C4-2B (cell line): ENCODE measurements at regions not wholly inside any gene's neighbourhood (a gene's known extent, or its start where the extent isn't known, plus 50 kb on each side); places are given as distances from the start of the nearest gene placed in this dataset.

ENCODE experiments used
- H3K27ac ChIP-seq: fragments of 450-650 bp; 2 replicates; pipeline ENCODE4 v1.5.1; 2017
- ZFX ChIP-seq: fragments of 450-650 bp; IDR thresholded peaks from 2 replicates; pipeline ENCODE4 v1.6.1; 2017
- TF ChIP-seq, protein P1 (sequence below): fragments of 450-650 bp; conservative IDR thresholded peaks from 2 replicates; pipeline ENCODE4 v1.5.1; 2017; ENCODE audit warnings: mild to moderate bottlenecking

DNA sequence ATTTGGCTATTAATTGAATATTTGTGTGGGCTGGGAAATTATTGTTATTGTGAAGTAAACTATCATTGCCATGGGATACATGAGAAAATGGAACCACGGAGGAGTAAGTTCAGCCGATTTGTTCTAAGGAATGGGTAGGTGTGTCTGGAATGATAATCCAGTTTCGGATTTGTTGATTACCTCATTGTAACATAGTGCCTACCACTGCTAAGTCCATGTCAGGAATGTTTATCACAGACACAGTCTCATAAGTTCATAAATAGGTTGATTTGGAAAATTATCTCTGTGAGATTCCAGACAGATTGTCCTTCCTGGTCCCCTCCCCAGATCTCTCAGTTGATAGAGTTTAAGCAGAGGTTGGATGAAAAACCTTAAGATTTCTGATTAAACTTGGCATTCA, 78.1 kb upstream of the MAST4 start:
- TF ChIP-seq, protein P1, sequence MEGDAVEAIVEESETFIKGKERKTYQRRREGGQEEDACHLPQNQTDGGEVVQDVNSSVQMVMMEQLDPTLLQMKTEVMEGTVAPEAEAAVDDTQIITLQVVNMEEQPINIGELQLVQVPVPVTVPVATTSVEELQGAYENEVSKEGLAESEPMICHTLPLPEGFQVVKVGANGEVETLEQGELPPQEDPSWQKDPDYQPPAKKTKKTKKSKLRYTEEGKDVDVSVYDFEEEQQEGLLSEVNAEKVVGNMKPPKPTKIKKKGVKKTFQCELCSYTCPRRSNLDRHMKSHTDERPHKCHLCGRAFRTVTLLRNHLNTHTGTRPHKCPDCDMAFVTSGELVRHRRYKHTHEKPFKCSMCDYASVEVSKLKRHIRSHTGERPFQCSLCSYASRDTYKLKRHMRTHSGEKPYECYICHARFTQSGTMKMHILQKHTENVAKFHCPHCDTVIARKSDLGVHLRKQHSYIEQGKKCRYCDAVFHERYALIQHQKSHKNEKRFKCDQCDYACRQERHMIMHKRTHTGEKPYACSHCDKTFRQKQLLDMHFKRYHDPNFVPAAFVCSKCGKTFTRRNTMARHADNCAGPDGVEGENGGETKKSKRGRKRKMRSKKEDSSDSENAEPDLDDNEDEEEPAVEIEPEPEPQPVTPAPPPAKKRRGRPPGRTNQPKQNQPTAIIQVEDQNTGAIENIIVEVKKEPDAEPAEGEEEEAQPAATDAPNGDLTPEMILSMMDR, result no peak
- no peak for TF ChIP-seq ZFX
- no peak overlapping the region for H3K27ac ChIP-seq

DNA sequence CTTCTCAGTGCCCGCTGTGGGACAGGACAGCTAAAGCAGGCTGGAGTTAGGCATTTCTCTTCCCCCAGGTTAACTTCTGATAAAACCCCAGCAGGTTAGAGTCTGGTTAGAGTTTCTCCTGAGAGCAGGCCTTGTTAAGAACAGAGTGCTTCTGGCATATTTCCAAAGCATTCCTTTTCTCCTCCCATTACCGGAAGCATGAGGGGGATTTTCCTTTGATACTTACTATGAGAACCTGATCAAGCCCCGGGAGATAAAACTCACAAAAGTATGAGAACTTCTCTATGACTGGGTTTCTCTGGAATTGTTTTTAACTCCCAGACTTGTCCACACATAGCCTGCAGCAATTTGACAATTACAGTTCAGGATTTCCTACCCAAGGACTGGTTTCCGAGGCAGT, 77.4 kb upstream of the MAST4 start:
- H3K27ac ChIP-seq, result no peak overlapping the region
- TF ChIP-seq, protein P1, result no peak
- no peak for TF ChIP-seq ZFX

DNA sequence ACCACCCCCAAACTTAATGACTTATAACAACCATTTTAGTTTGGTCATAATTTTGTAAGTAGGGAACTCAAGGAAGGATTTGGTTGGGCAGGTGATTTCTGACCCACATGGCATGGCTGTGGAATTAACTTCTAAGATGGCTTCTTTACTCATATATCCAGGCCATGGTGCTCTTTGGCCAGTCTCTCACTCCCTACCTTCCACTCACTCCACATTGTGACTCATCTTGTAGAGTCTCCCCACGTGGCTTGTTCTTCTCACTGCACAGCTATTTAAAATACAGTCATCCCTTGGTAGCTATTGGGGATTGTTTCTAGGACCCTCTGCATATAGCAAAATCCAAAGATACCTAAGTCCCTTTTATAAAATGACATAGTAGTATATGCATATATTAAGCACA, 76.6 kb upstream of the MAST4 start:
- TF ChIP-seq, protein P1, result no peak
- TF ChIP-seq ZFX, result no peak
- no peak overlapping the region for H3K27ac ChIP-seq

DNA sequence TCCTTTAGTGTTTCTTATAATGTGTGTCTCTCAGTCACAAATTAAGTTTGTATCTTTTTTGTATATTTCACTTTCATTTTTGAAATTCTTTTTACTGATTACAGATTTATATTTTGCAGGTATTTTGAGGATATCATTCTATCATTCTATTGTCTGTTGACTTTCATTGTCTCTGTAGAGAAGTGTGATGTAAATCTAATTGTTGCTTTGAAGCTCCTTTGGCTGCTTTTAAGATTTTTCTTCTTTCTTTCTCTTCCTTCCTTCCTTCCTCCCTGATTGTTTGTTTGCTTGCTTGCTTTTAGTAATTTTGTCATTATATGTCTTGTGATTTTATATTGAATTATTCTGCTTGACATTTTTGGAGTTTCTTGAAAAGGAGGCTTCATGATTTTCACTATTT, 75.3 kb upstream of the MAST4 start:
- TF ChIP-seq, protein P1, result no peak
- no peak for TF ChIP-seq ZFX
- H3K27ac ChIP-seq, result no peak overlapping the region

DNA sequence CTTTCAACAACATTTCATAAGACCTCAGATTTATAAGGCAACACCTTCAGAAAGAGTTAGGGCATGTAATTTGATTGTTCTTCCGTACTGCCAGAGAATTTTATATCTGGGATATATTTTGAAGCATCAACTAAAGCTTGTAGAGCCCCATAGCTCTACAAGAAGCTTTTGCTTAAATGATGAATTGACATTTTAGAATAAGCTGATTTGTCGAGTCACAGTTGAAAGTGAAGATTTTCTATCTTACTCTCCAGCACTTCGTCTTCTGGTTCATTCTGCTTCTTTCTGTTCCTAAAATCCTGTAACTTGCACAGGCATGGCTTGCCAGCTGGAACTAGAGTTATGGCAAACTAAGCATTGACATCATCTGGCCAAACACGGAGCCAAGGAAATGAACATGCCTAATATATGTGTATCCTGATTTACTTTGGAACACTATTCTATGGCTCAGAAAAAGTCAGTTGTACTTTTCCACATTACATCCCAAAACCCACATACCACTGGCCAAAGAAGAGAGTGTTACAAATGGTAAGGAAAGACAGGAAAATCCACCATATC, 68.6 kb upstream of the MAST4 start:
- no peak overlapping the region for H3K27ac ChIP-seq
- TF ChIP-seq, protein P1, result no peak
- TF ChIP-seq ZFX, result no peak

DNA sequence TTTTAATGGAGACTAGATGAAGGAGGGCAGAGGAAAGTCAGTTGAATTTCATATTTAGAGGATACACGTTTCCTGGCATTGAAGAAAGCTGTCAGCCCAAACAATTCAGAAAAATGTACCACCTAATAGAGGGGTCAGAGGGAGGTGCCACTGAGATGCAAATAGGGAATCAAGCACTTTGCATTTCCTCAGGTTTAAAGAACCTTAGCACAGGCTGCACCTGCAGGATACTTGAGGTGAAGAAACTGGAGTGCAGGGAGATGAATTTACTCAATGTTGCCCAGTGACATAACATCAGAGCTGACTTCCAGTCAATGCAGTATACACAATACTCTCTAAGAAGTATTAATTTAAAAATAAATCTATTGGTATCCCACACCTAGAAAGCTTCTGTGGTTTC, 67.0 kb upstream of the MAST4 start:
- no peak overlapping the region for H3K27ac ChIP-seq
- no peak for TF ChIP-seq ZFX
- TF ChIP-seq, protein P1, result no peak

DNA sequence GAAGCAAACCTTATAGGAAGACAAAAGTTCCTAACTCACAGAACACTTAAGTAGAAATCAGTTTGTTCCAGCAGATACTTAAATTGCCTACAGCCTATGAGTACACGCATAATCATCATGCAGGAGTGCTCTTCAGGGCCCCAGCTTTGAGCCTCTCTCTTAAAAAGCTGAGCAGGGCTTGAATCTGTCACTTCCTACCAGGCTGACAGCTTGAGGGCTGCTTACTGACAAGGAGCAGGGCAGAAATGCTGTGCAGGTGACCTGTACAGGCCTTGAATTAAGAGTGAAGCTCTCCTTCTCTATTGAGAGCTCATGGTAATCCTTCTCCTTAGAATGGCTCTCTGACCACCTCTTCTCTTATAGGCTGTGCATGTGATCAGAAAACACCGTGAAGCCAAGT, 66.5 kb upstream of the MAST4 start:
- no peak overlapping the region for H3K27ac ChIP-seq
- TF ChIP-seq, protein P1, result no peak
- no peak for TF ChIP-seq ZFX
